GM10266 (cell line): ENCODE measurements at regions not wholly inside any gene's neighbourhood (a gene's known extent, or its start where the extent isn't known, plus 50 kb on each side); places are given as distances from the start of the nearest gene placed in this dataset.

ENCODE experiments used
- DNase-seq: peaks from one replicate; pipeline ENCODE4 v3.0.0; 2012; ENCODE audit errors: extremely low spot score
- CTCF ChIP-seq: IDR thresholded peaks from 2 replicates; pipeline ENCODE4 v1.5.1; 2012; ENCODE audit warnings: mild to moderate bottlenecking, low read depth; ENCODE audit not compliant: control insufficient read depth, insufficient read depth; ENCODE audit errors: missing control alignments

- TF ChIP-seq CTCF, result no peak
- DNase-seq, result no peak
Observed at GRCh38 chr11:104340590-104340989, 176.6 kb upstream of the PDGFD start.

GRCh38 chr11:104339380-104339831 lies 175.5 kb upstream of the PDGFD start:
- DNase-seq, result no peak
- no peak for TF ChIP-seq CTCF

- no peak for DNase-seq
- TF ChIP-seq CTCF, result no peak
Observed at GRCh38 chr11:104338186-104338585, 174.2 kb upstream of the PDGFD start.

- no peak for TF ChIP-seq CTCF
- no peak for DNase-seq
Observed at GRCh38 chr11:104337273-104337672, 173.3 kb upstream of the PDGFD start.

- TF ChIP-seq CTCF, result peak; percentile 26
- DNase-seq, result no peak
Observed at GRCh38 chr11:104333977-104334376, 170.0 kb upstream of the PDGFD start.

GRCh38 chr11:104332110-104332509 lies 168.2 kb upstream of the PDGFD start:
- DNase-seq, result no peak
- TF ChIP-seq CTCF, result peak; percentile 42

- no peak for DNase-seq
- no peak for TF ChIP-seq CTCF
Observed at GRCh38 chr11:104329078-104329665, 165.2 kb upstream of the PDGFD start.
